K562 (cell line): ENCODE measurements at regions not wholly inside any gene's neighbourhood (a gene's known extent, or its start where the extent isn't known, plus 50 kb on each side); places are given as distances from the start of the nearest gene placed in this dataset.

ENCODE experiments used
- ATAC-seq: fragments of 200-7000 bp; cut with Tn5 transposase; 3 replicates; pipeline ENCODE4 v1.9.1; 2020; ENCODE audit warnings: moderate library complexity
- BruUV-seq: library from RNA; stranded (reverse); fragments of 400-500 nt; replicated peaks from 2 replicates; lab custom pipeline; 2021; lab: Mats Ljungman, UMichigan
- CTCF ChIA-PET: fragments of 300-600 bp; formaldehyde crosslinking; extraction: SDS; loops from one replicate; lab custom pipeline; 2021; ENCODE audit warnings: low intra/inter-chr PET ratio; lab: Yijun Ruan, JAX
- POLR2A ChIA-PET: fragments of 300-600, 350-650 bp; sonication (Branson Sonifier 250); formaldehyde crosslinking; extraction: SDS; loops from one replicate; lab custom pipeline; 2021; ENCODE audit warnings: antibody characterized with exemption, inconsistent platforms; lab: Yijun Ruan, JAX
- DNase-seq, 4 experiments: peaks; one replicate each; pipeline versions ENCODE4 v3.0.0 to v3.0.0-alpha.2; 2011 to 2018; ENCODE audit warnings: low spot score in 3 of 4, mixed read lengths in 3 of 4; ENCODE audit errors: extremely low read depth in 1 of 4
- FAIRE-seq: peaks from 2 replicates; lab custom pipeline; 2011; peaks lifted over from hg19 to GRCh38; lab: Jason Lieb, UNC
- H2AFZ ChIP-seq: 2 replicates; pipeline ENCODE4 v1.6.0; 2011; ENCODE audit warnings: low read depth, low read length, control low read depth, inconsistent platforms
- H3K27ac ChIP-seq: fragments of 200-600 bp; 3 replicates; pipeline ENCODE4 v1.8.0; 2011; ENCODE audit warnings: low read depth, mild to moderate bottlenecking, control low read depth, inconsistent platforms, low read length, moderate library complexity, mixed read lengths; ENCODE audit errors: extremely low read depth
- H3K27me3 ChIP-seq, 2 experiments: fragments of 300-600 bp in 1 of 2; 2 replicates in 1 of 2; 3 replicates in 1 of 2; pipeline versions ENCODE4 v1.6.0 to v1.8.0; 2011; ENCODE audit warnings: inconsistent platforms in 2 of 2, low read length in 2 of 2, mild to moderate bottlenecking in 1 of 2, mixed read lengths in 1 of 2, moderate library complexity in 1 of 2; ENCODE audit not compliant: control insufficient read depth in 2 of 2, insufficient read depth in 2 of 2
- H3K36me3 ChIP-seq: fragments of 300-600 bp; 3 replicates; pipeline ENCODE4 v1.8.0; 2011; ENCODE audit warnings: mild to moderate bottlenecking, low read length, inconsistent platforms; ENCODE audit not compliant: control insufficient read depth, insufficient read depth
- H3K4me1 ChIP-seq, 2 experiments: fragments of 200-600 bp in 1 of 2; replicated peaks in 1 of 2; 2 replicates in 1 of 2; 3 replicates in 1 of 2; pipeline versions ENCODE4 v1.5.1 to v1.8.0; 2011; ENCODE audit warnings: inconsistent platforms in 2 of 2, low read length in 2 of 2, mild to moderate bottlenecking in 1 of 2, mixed read lengths in 1 of 2, moderate library complexity in 1 of 2; ENCODE audit not compliant: control insufficient read depth in 2 of 2, insufficient read depth in 2 of 2
- H3K4me2 ChIP-seq: 2 replicates; pipeline ENCODE4 v1.6.1; 2011; ENCODE audit warnings: low read length, control low read depth, inconsistent platforms, mixed read lengths; ENCODE audit not compliant: insufficient read depth
- H3K4me3 ChIP-seq: fragments of 200-600 bp; sonication (generic), shearing (Covaris generic); 2 replicates; pipeline ENCODE4 v1.5.1; 2016; ENCODE audit warnings: control low read depth, inconsistent platforms
- H3K79me2 ChIP-seq: fragments of 200-600 bp; 3 replicates; pipeline ENCODE4 v1.8.0; 2011; ENCODE audit warnings: low read length, inconsistent platforms; ENCODE audit not compliant: control insufficient read depth, insufficient read depth
- H3K9ac ChIP-seq, 2 experiments: 2 replicates each; pipeline versions ENCODE4 v1.6.0 to v1.6.1; 2011; ENCODE audit warnings: low read depth in 2 of 2, low read length in 2 of 2, control low read depth in 1 of 2, inconsistent platforms in 1 of 2, mild to moderate bottlenecking in 1 of 2, mixed read lengths in 1 of 2; ENCODE audit not compliant: insufficient read depth in 1 of 2
- H3K9me1 ChIP-seq: one replicate; pipeline ENCODE4 v1.6.0; 2011; ENCODE audit warnings: inconsistent platforms, mild to moderate bottlenecking, low read length, moderate library complexity; ENCODE audit not compliant: control insufficient read depth, insufficient read depth
- H3K9me3 ChIP-seq: replicated peaks from 2 replicates; pipeline ENCODE4 v1.5.1; 2011; ENCODE audit warnings: low read depth, low read length, inconsistent platforms; ENCODE audit not compliant: control insufficient read depth, insufficient read depth
- H4K20me1 ChIP-seq: replicated peaks from 2 replicates; pipeline ENCODE4 v1.6.1; 2011; ENCODE audit warnings: low read length, inconsistent platforms, mixed read lengths; ENCODE audit not compliant: control insufficient read depth, insufficient read depth
- BCOR ChIP-seq: fragments of 450-650 bp; IDR thresholded peaks from 2 replicates; pipeline ENCODE4 v1.6.1; 2016
- KAT8 ChIP-seq: fragments of 450-650 bp; IDR thresholded peaks from 2 replicates; pipeline ENCODE4 v1.6.1; 2016; ENCODE audit warnings: low read depth, mild to moderate bottlenecking
- NEUROD1 ChIP-seq: fragments of 150-350 bp; IDR thresholded peaks from 2 replicates; pipeline ENCODE4 v1.6.1; 2014; ENCODE audit warnings: borderline replicate concordance, low read length, low read depth; ENCODE audit not compliant: partially characterized antibody
- PRPF4 ChIP-seq: fragments of 200-400 bp; formaldehyde crosslinking; IDR thresholded peaks from one replicate; pipeline ENCODE4 v1.6.1; 2017; ENCODE audit warnings: low read length, low read depth, mild to moderate bottlenecking; ENCODE audit not compliant: insufficient read depth, poor library complexity, severe bottlenecking
- RFX5 ChIP-seq: IDR thresholded peaks from 2 replicates; pipeline ENCODE4 v1.6.1; 2011; ENCODE audit warnings: low read depth, mild to moderate bottlenecking, improper control_type of control experiment, low read length
- RFX7 ChIP-seq: fragments of 250-450 bp; sonication (Bioruptor Pico); IDR thresholded peaks from 2 replicates; pipeline ENCODE4 v1.5.1; 2021; ENCODE audit warnings: mild to moderate bottlenecking
- SNRNP70 ChIP-seq: fragments of 200-400 bp; formaldehyde crosslinking; optimal IDR thresholded peaks from 2 replicates; pipeline ENCODE3; 2017; ENCODE audit warnings: low read depth, low read length
- STAT5A ChIP-seq: IDR thresholded peaks from 2 replicates; pipeline ENCODE4 v1.6.1; 2012; ENCODE audit warnings: low read length, inconsistent platforms, borderline replicate concordance
- ZBTB11 ChIP-seq, 3 experiments: fragments of 200-800 bp in 1 of 3; fragments of 250-450 bp in 1 of 3; fragments of 450-650 bp in 1 of 3; sonication (Bioruptor Pico) in 1 of 3; sonication (Bioruptor generic) in 1 of 3; formaldehyde crosslinking in 1 of 3; IDR thresholded peaks; 2 replicates each; pipeline versions ENCODE4 v1.6.1 to v1.8.0; 2016 to 2022; ENCODE audit warnings: mild to moderate bottlenecking in 2 of 3, missing genetic modification characterization in 2 of 3, missing compliant biosample characterization in 1 of 3, moderate library complexity in 1 of 3
- WGBS: fragments of 100-300 bp; shearing (Covaris generic); methylation state at CpG from one replicate; pipeline ENCODE4 v1.1.6; 2016; ENCODE audit warnings: low coverage, mixed read lengths; ENCODE audit not compliant: insufficient coverage; ENCODE audit errors: missing lambda C conversion rate; 5-methylcytosine and 5-hydroxymethylcytosine counted together
- in situ Hi-C: fragments of 300-500 bp; cut with MboI; formaldehyde crosslinking; loops from 4 replicates; pipeline ENCODE4 v1.15.0; 2018; ENCODE audit warnings: inconsistent platforms, mixed read lengths
- intact Hi-C: fragments of 100-400 bp; cut with micrococcal nuclease; formaldehyde crosslinking; loops from 2 replicates; pipeline ENCODE4 v1.14.2; 2022

GRCh38 chr20:60240986-60241385 lies 282.8 kb downstream of the CDH26 start:
- no peak for DNase-seq
- POLR2A ChIA-PET, result no interaction called here
- Histone ChIP-seq H4K20me1 (no peaks in the 10 kb centered on the region), H3K9me3 (no peaks in the 10 kb centered on the region), H2AFZ (no peak overlapping the region), H3K36me3 (no peaks in the 10 kb centered on the region), H3K27ac (no peak overlapping the region), H3K27me3 (peaks cover 0 to 28% of the 10 kb centered on the region in 2 experiments; a peak in 4 of 5 replicates), H3K4me3 (no peak overlapping the region), H3K4me2 (no peak overlapping the region), H3K79me2 (no peaks in the 10 kb centered on the region), H3K4me1 (no peaks in the 10 kb centered on the region), H3K9ac (no peak overlapping the region), H3K9me1 (no peaks in the 10 kb centered on the region)
- no peak for FAIRE-seq
- CTCF ChIA-PET, result no interaction called here
- no peak for TF ChIP-seq BCOR
- TF ChIP-seq KAT8, result no peak
- in situ Hi-C loops (no loop called here), intact Hi-C loops (no loop called here)
- WGBS, result 3% methylated on average over 8 of the region's 8 CpGs
- BruUV-seq, result no TSS peak
- no peak for ATAC-seq

- TF ChIP-seq STAT5A, result no peak
- TF ChIP-seq ZBTB11 (CRISPR knock-in tag; IDR thresholded peaks at IDR 0.05), result no peak
- no peak for TF ChIP-seq RFX7 (CRISPR knock-in tag)
- no peak for TF ChIP-seq RFX5
- no peak for TF ChIP-seq NEUROD1
- no peak for TF ChIP-seq PRPF4
- no peak for TF ChIP-seq SNRNP70
- POLR2A ChIA-PET, result no interaction called here
- Histone ChIP-seq H4K20me1 (no peaks in the 10 kb centered on the region), H3K4me1 (no peaks in the 10 kb centered on the region), H3K79me2 (no peaks in the 10 kb centered on the region), H3K9me3 (no peaks in the 10 kb centered on the region), H3K9ac (no peak overlapping the region), H3K9me1 (no peaks in the 10 kb centered on the region), H3K36me3 (no peaks in the 10 kb centered on the region), H3K4me2 (no peak overlapping the region), H2AFZ (no peak overlapping the region), H3K4me3 (no peak overlapping the region), H3K27ac (no peak overlapping the region), H3K27me3 (peaks cover 0 to 22% of the 10 kb centered on the region in 2 experiments; a peak in 4 of 5 replicates)
- ATAC-seq, result no peak
- no TSS peak for BruUV-seq
- CTCF ChIA-PET, result no interaction called here
- FAIRE-seq, result no peak
- DNase-seq, result no peak
- in situ Hi-C loops, result no loop called here
- intact Hi-C loops, result no loop called here
- 0% methylated on average over 4 of the region's 4 CpGs for WGBS
These were observed 284.7 kb downstream of the CDH26 start for GRCh38 chr20:60242836-60243505.
